OCI-LY7 (cell line): ENCODE measurements at regions not wholly inside any gene's neighbourhood (a gene's known extent, or its start where the extent isn't known, plus 50 kb on each side); places are given as distances from the start of the nearest gene placed in this dataset.

Source experiments
- BruUV-seq: library from RNA; stranded (reverse); fragments of 400-500 nt; replicated peaks from 2 replicates; lab custom pipeline; 2021; lab: Mats Ljungman, UMichigan
- CTCF ChIA-PET: fragments of 300-600 bp; sonication (Branson Sonifier 250); formaldehyde crosslinking; loops from one replicate; lab custom pipeline; 2022; ENCODE audit warnings: antibody characterized with exemption; ENCODE audit not compliant: unreplicated experiment; lab: Charles Lee
- POLR2A ChIA-PET: fragments of 300-600 bp; sonication (Branson Sonifier 250); formaldehyde crosslinking; loops from one replicate; lab custom pipeline; 2022; ENCODE audit warnings: antibody characterized with exemption; lab: Charles Lee
- DNase-seq: peaks from one replicate; pipeline ENCODE4 v3.0.0-alpha.2; 2015; ENCODE audit warnings: low spot score
- H2AFZ ChIP-seq: fragments of 200-600 bp; sonication (generic), shearing (Covaris generic); 2 replicates; pipeline ENCODE4 v1.6.1; 2014; ENCODE audit warnings: mild to moderate bottlenecking, antibody characterized with exemption, low read length, moderate library complexity
- H3K27ac ChIP-seq: fragments of 200-600 bp; sonication (generic); 2 replicates; pipeline ENCODE4 v1.5.1; 2014; ENCODE audit warnings: mixed run types, low read depth, mild to moderate bottlenecking, moderate library complexity, low read length, inconsistent platforms; ENCODE audit not compliant: poor library complexity, severe bottlenecking
- H3K36me3 ChIP-seq: fragments of 200-600 bp; sonication (generic); 2 replicates; pipeline ENCODE4 v1.6.1; 2014; ENCODE audit warnings: mild to moderate bottlenecking, antibody characterized with exemption, low read length, moderate library complexity, mixed read lengths; ENCODE audit not compliant: insufficient read depth
- H3K4me1 ChIP-seq: fragments of 200-600 bp; sonication (generic); 2 replicates; pipeline ENCODE4 v1.5.1; 2014; ENCODE audit warnings: mild to moderate bottlenecking, low read length; ENCODE audit not compliant: insufficient read depth, poor library complexity, severe bottlenecking
- H3K4me2 ChIP-seq: fragments of 200-600 bp; sonication (generic); 2 replicates; pipeline ENCODE4 v1.6.1; 2014; ENCODE audit warnings: mild to moderate bottlenecking, low read length
- H3K4me3 ChIP-seq: fragments of 200-600 bp; sonication (generic); 2 replicates; pipeline ENCODE4 v1.5.1; 2014; ENCODE audit warnings: mild to moderate bottlenecking, low read depth, low read length; ENCODE audit not compliant: poor library complexity, severe bottlenecking
- H3K79me2 ChIP-seq: fragments of 200-600 bp; sonication (generic); 2 replicates; pipeline ENCODE4 v1.6.1; 2016; ENCODE audit warnings: low read depth, mild to moderate bottlenecking, low read length, moderate library complexity, mixed read lengths; ENCODE audit not compliant: insufficient read depth
- H3K9me2 ChIP-seq: fragments of 200-600 bp; sonication (generic); 2 replicates; pipeline ENCODE4 v1.6.1; 2016; ENCODE audit warnings: mild to moderate bottlenecking, low read length, mixed read lengths; ENCODE audit not compliant: insufficient read depth
- H3K9me3 ChIP-seq: fragments of 200-600 bp; sonication (generic); 2 replicates; pipeline ENCODE4 v1.6.1; 2014; ENCODE audit warnings: mild to moderate bottlenecking, mixed run types, low read length, mixed read lengths
- H4K20me1 ChIP-seq: fragments of 200-600 bp; sonication (generic); 2 replicates; pipeline ENCODE4 v1.6.1; 2014; ENCODE audit warnings: mild to moderate bottlenecking, antibody characterized with exemption, low read length, moderate library complexity, mixed read lengths; ENCODE audit not compliant: insufficient read depth
- EZH2phosphoT487 ChIP-seq: fragments of 200-600 bp; sonication (generic); IDR thresholded peaks from 2 replicates; pipeline ENCODE4 v1.6.1; 2018; ENCODE audit warnings: low read depth, borderline replicate concordance, mild to moderate bottlenecking, mixed run types, antibody characterized with exemption, low read length, moderate library complexity, mixed read lengths
- intact Hi-C: fragments of 100-400 bp; cut with micrococcal nuclease; formaldehyde crosslinking; loops from one replicate; pipeline ENCODE4 v1.10.0; 2022; ENCODE audit not compliant: unreplicated experiment
- TF ChIP-seq, protein P1 (sequence below): fragments of 200-600 bp; sonication (generic); conservative IDR thresholded peaks from 2 replicates; pipeline ENCODE4 v1.5.1; 2014; ENCODE audit warnings: mild to moderate bottlenecking, antibody characterized with exemption, low read length, moderate library complexity, mixed read lengths

DNA sequence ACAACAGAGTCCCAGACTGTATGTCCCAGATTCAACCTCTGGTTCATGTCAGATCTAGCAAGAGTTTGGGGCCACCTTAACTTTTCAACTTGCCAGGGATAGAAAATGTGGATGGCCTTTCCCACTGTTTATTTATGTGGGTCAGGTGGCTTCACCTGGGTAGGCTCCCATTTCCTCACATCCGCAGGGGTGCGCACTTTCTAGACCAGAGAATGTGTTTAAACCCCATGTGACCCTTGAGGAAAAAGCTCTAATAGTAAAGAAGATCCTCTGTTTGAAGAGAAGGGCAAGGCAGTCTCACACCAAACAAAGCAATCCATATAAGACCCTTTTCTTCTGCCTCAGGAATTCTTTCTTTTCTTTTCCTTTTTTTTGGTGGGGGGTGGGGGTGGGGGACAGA lies 167.2 kb upstream of the TSC22D2 start:
- Histone ChIP-seq H3K36me3 (no peaks in the 10 kb centered on the region), H3K4me1 (no peaks in the 10 kb centered on the region), H3K27ac (no peak overlapping the region), H3K79me2 (no peaks in the 10 kb centered on the region), H4K20me1 (no peaks in the 10 kb centered on the region), H3K9me2 (no peaks in the 10 kb centered on the region), H3K4me3 (no peak overlapping the region), H3K4me2 (no peak overlapping the region), H2AFZ (no peak overlapping the region), H3K9me3 (no peaks in the 10 kb centered on the region)
- no peak for DNase-seq
- POLR2A ChIA-PET = interaction anchor here (0.9 kb wide), 1 partner anchor 640 kb away, joined by 3 read pairs; no protein-coding TSS in a partner anchor
- no peak for TF ChIP-seq EZH2phosphoT487
- TF ChIP-seq, protein P1, sequence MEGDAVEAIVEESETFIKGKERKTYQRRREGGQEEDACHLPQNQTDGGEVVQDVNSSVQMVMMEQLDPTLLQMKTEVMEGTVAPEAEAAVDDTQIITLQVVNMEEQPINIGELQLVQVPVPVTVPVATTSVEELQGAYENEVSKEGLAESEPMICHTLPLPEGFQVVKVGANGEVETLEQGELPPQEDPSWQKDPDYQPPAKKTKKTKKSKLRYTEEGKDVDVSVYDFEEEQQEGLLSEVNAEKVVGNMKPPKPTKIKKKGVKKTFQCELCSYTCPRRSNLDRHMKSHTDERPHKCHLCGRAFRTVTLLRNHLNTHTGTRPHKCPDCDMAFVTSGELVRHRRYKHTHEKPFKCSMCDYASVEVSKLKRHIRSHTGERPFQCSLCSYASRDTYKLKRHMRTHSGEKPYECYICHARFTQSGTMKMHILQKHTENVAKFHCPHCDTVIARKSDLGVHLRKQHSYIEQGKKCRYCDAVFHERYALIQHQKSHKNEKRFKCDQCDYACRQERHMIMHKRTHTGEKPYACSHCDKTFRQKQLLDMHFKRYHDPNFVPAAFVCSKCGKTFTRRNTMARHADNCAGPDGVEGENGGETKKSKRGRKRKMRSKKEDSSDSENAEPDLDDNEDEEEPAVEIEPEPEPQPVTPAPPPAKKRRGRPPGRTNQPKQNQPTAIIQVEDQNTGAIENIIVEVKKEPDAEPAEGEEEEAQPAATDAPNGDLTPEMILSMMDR = no peak
- CTCF ChIA-PET = no interaction called here
- no TSS peak for BruUV-seq
- intact Hi-C loops = no loop called here

DNA sequence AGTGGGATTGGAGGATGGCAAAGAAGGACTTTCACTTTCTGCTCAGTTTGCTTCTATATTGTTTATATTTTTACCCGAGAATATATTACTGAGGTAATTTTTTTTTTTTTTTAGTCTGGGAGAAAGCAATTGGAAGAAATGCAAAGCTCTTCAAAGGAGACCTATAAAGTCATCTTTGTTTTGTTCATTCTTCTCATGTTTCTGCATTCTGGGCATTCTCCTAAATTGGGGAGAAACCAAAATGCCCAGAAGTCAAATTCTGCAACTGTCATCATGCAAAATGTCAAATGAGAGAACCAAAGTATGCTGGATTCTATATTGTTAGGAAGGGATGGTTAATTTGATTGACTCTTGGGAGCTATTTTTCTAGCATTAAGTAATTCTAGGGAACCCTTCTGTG lies 168.3 kb upstream of the TSC22D2 start:
- Histone ChIP-seq H3K4me3 (no peak overlapping the region), H3K27ac (no peak overlapping the region), H3K9me2 (no peaks in the 10 kb centered on the region), H3K79me2 (no peaks in the 10 kb centered on the region), H2AFZ (no peak overlapping the region), H3K4me2 (no peak overlapping the region), H3K4me1 (no peaks in the 10 kb centered on the region), H3K9me3 (no peaks in the 10 kb centered on the region), H4K20me1 (no peaks in the 10 kb centered on the region), H3K36me3 (no peaks in the 10 kb centered on the region)
- TF ChIP-seq EZH2phosphoT487 = no peak
- TF ChIP-seq, protein P1 = no peak
- intact Hi-C loops = no loop called here
- ChIA-PET CTCF (no interaction called here), POLR2A (interaction anchor here (0.6 to 0.7 kb wide), 2 partner anchors 13 to 45 kb away, joined by 3 read pairs; no protein-coding TSS in a partner anchor)
- BruUV-seq = no TSS peak
- DNase-seq = no peak

DNA sequence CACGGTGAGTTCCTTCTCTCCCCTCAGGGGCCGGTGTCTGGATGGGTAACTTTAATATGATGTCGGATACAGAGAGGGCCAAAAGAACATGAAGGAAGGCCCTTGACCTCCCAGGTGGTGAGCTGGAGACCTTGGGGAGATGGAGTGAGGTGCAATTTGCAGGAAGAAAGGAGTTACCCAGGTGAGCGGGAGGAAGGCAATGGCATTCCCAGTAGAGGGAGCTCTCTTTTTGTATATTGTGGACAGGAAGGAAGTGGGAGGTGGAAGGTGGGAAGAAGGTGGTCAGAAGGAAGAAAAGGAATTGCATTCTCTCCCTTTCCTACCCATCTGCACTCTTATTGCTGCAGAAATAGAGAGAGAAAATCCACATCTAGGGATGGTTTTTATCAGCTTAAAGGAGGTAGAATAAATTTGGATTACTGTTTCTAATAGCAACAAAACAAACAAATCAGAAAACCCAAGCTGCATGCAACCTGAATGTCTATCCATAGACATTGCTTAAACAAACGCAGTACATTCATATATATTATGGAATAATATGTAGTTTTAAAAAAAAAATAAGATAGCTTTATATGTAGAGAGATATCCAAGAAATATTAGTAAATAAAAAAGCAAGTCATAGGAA lies 169.0 kb upstream of the TSC22D2 start:
- ChIA-PET CTCF (no interaction called here), POLR2A (interaction anchor here (0.8 kb wide), 1 partner anchor 23 kb away, joined by 4 read pairs; no protein-coding TSS in a partner anchor)
- no peak overlapping the region for H3K27ac ChIP-seq
- no peaks in the 10 kb centered on the region for H3K4me1 ChIP-seq
- no peak overlapping the region for H3K4me3 ChIP-seq
- no peaks in the 10 kb centered on the region for H3K9me3 ChIP-seq
- TF ChIP-seq EZH2phosphoT487 = no peak
- TF ChIP-seq, protein P1 = peak; percentile 47; the same call in 1 of the 2 replicates
- intact Hi-C loops = no loop called here
- no peaks in the 10 kb centered on the region for H3K79me2 ChIP-seq
- no peaks in the 10 kb centered on the region for H3K36me3 ChIP-seq
- no peaks in the 10 kb centered on the region for H3K9me2 ChIP-seq
- H2AFZ ChIP-seq = no peak overlapping the region
- no peaks in the 10 kb centered on the region for H4K20me1 ChIP-seq
- no peak for DNase-seq
- no TSS peak for BruUV-seq
- H3K4me2 ChIP-seq = no peak overlapping the region
